ENCODE measurements at regions not wholly inside any gene's neighbourhood (a gene's known extent, or its start where the extent isn't known, plus 50 kb on each side); places are given as distances from the start of the nearest gene placed in this dataset.

- WGBS = 93% methylated on average over 4 of the region's 4 CpGs
- Histone ChIP-seq H3K4me3 (no peak overlapping the region), H3K27me3 (no peaks in the 10 kb centered on the region), H3K27ac (no peak overlapping the region), H3K4me1 (no peaks in the 10 kb centered on the region), H3K9me3 (no peaks in the 10 kb centered on the region), H3K36me3 (no peaks in the 10 kb centered on the region)
- DNase-seq (ENCODE audit: low spot score in 2 of 2) = no peak
- TF ChIP-seq POLR2A (IDR thresholded peaks at IDR 0.05) (no peak), CTCF (IDR thresholded peaks at IDR 0.05) (no peak), POLR2AphosphoS5 (IDR thresholded peaks at IDR 0.05) (no peak), EP300 (IDR thresholded peaks at IDR 0.05) (no peak)
Observed at GRCh38 chr1:199221371-199222150, 582.7 kb downstream of the PTPRC start.

- H3K36me3 ChIP-seq = no peaks in the 10 kb centered on the region
- no peaks in the 10 kb centered on the region for H3K4me1 ChIP-seq
- H3K9me3 ChIP-seq = no peaks in the 10 kb centered on the region
- H3K27me3 ChIP-seq = no peaks in the 10 kb centered on the region
- no peak for DNase-seq (ENCODE audit: low spot score in 2 of 2)
- H3K27ac ChIP-seq = no peak overlapping the region
- H3K4me3 ChIP-seq = no peak overlapping the region
- WGBS = 86% methylated on average over 3 of the region's 3 CpGs
- TF ChIP-seq POLR2AphosphoS5 (IDR thresholded peaks at IDR 0.05) (no peak), CTCF (IDR thresholded peaks at IDR 0.05) (no peak), EP300 (IDR thresholded peaks at IDR 0.05) (no peak), POLR2A (IDR thresholded peaks at IDR 0.05) (no peak)
Observed at GRCh38 chr1:199223936-199224335, 585.1 kb downstream of the PTPRC start.

GRCh38 chr1:199226163-199226562, 587.3 kb downstream of the PTPRC start:
- TF ChIP-seq CTCF (IDR thresholded peaks at IDR 0.05) (no peak), POLR2AphosphoS5 (IDR thresholded peaks at IDR 0.05) (no peak), POLR2A (IDR thresholded peaks at IDR 0.05) (no peak), EP300 (IDR thresholded peaks at IDR 0.05) (no peak)
- H3K9me3 ChIP-seq = no peaks in the 10 kb centered on the region
- DNase-seq (ENCODE audit: low spot score in 2 of 2) = no peak
- H3K27ac ChIP-seq = no peak overlapping the region
- no peaks in the 10 kb centered on the region for H3K4me1 ChIP-seq
- 22% methylated on average over 2 of the region's 2 CpGs for WGBS
- no peak overlapping the region for H3K4me3 ChIP-seq
- no peaks in the 10 kb centered on the region for H3K36me3 ChIP-seq
- no peaks in the 10 kb centered on the region for H3K27me3 ChIP-seq

GRCh38 chr1:199242147-199242546, 603.3 kb downstream of the PTPRC start:
- no peaks in the 10 kb centered on the region for H3K9me3 ChIP-seq
- DNase-seq (ENCODE audit: low spot score in 2 of 2) = no peak
- WGBS = 79% methylated on average over 2 of the region's 2 CpGs
- TF ChIP-seq CTCF (IDR thresholded peaks at IDR 0.05) (no peak), POLR2AphosphoS5 (IDR thresholded peaks at IDR 0.05) (no peak), POLR2A (IDR thresholded peaks at IDR 0.05) (no peak), EP300 (IDR thresholded peaks at IDR 0.05) (no peak)
- H3K4me1 ChIP-seq = no peaks in the 10 kb centered on the region
- no peak overlapping the region for H3K27ac ChIP-seq
- H3K27me3 ChIP-seq = no peaks in the 10 kb centered on the region
- no peaks in the 10 kb centered on the region for H3K36me3 ChIP-seq
- H3K4me3 ChIP-seq = no peak overlapping the region

GRCh38 chr1:199242601-199243000, 603.8 kb downstream of the PTPRC start:
- no peaks in the 10 kb centered on the region for H3K4me1 ChIP-seq
- H3K9me3 ChIP-seq = no peaks in the 10 kb centered on the region
- DNase-seq (ENCODE audit: low spot score in 2 of 2) = no peak
- H3K4me3 ChIP-seq = no peak overlapping the region
- H3K36me3 ChIP-seq = no peaks in the 10 kb centered on the region
- H3K27me3 ChIP-seq = no peaks in the 10 kb centered on the region
- WGBS = 93% methylated on average over 2 of the region's 2 CpGs
- TF ChIP-seq POLR2A (IDR thresholded peaks at IDR 0.05) (no peak), EP300 (IDR thresholded peaks at IDR 0.05) (no peak), POLR2AphosphoS5 (IDR thresholded peaks at IDR 0.05) (no peak), CTCF (IDR thresholded peaks at IDR 0.05) (no peak)
- H3K27ac ChIP-seq = no peak overlapping the region

All from suprapubic skin (tissue), 4 donors.